ENCODE measurements at regions not wholly inside any gene's neighbourhood (a gene's known extent, or its start where the extent isn't known, plus 50 kb on each side); places are given as distances from the start of the nearest gene placed in this dataset.

GRCh38 chr9:107850653-107851052 is 361.1 kb upstream of the KLF4 start:
- H3K27ac ChIP-seq (ENCODE audit: low read depth in 1 of 2, low read length in 2 of 2), result no peak overlapping the region
- no peak for TF ChIP-seq NR2F2 (IDR thresholded peaks at IDR 0.05)
- no peak for TF ChIP-seq RAD21 (IDR thresholded peaks at IDR 0.05)
- no peak for TF ChIP-seq JUND (IDR thresholded peaks at IDR 0.05)
- TF ChIP-seq RXRA (IDR thresholded peaks at IDR 0.05), result no peak
- no peak for TF ChIP-seq FOXA1 (IDR thresholded peaks at IDR 0.05)
- TF ChIP-seq CTCF (IDR thresholded peaks at IDR 0.05; ENCODE audit: low read depth, low read length, missing input control), result no peak
- TF ChIP-seq SP1 (IDR thresholded peaks at IDR 0.05), result no peak
- TF ChIP-seq FOXA2 (IDR thresholded peaks at IDR 0.05), result no peak
- TF ChIP-seq GABPA (IDR thresholded peaks at IDR 0.05 in 1 of 2, conservative IDR thresholded peaks at IDR 0.05 in 1 of 2), result no peak
- TF ChIP-seq HNF4A (conservative IDR thresholded peaks at IDR 0.05), result no peak
- TF ChIP-seq ATF3 (IDR thresholded peaks at IDR 0.05), result no peak
- TF ChIP-seq YY1 (IDR thresholded peaks at IDR 0.05), result no peak
- no peak for TF ChIP-seq MAX (IDR thresholded peaks at IDR 0.05)
- TF ChIP-seq HNF4G (IDR thresholded peaks at IDR 0.05), result no peak
- TF ChIP-seq REST (IDR thresholded peaks at IDR 0.05), result no peak
- no peak overlapping the region for H3K4me3 ChIP-seq (ENCODE audit: low read depth in 1 of 3, low read length in 3 of 3)
- H3K4me1 ChIP-seq (ENCODE audit: control insufficient read depth in 4 of 4, insufficient read depth in 4 of 4, low read length in 3 of 4), result peaks cover 0 to 4% (median 3%) of the 10 kb centered on the region in 4 donors
- no peaks in the 10 kb centered on the region for H3K36me3 ChIP-seq (ENCODE audit: control insufficient read depth in 4 of 4, insufficient read depth in 3 of 4, low read depth in 1 of 4, low read length in 3 of 4)
- H3K9me3 ChIP-seq (ENCODE audit: control insufficient read depth in 4 of 4, low read length in 3 of 4), result no peaks in the 10 kb centered on the region
- no peaks in the 10 kb centered on the region for H3K27me3 ChIP-seq (ENCODE audit: control insufficient read depth in 4 of 4, insufficient read depth in 4 of 4, low read length in 3 of 4)
- H3K9ac ChIP-seq (ENCODE audit: low read depth in 1 of 2, low read length in 2 of 2), result no peak overlapping the region
- 89% methylated on average over 6 of the region's 6 CpGs for WGBS
- DNase-seq (ENCODE audit: low spot score), result no peak

GRCh38 chr9:107847978-107848964 is 358.7 kb upstream of the KLF4 start:
- Histone ChIP-seq H3K4me1 (ENCODE audit: control insufficient read depth in 4 of 4, insufficient read depth in 4 of 4, low read length in 3 of 4) (peaks cover 0 to 4% (median 3%) of the 10 kb centered on the region in 4 donors), H3K4me3 (ENCODE audit: low read depth in 1 of 3, low read length in 3 of 3) (no peak overlapping the region), H3K9me3 (ENCODE audit: control insufficient read depth in 4 of 4, low read length in 3 of 4) (no peaks in the 10 kb centered on the region), H3K9ac (ENCODE audit: low read depth in 1 of 2, low read length in 2 of 2) (no peak overlapping the region), H3K27me3 (ENCODE audit: control insufficient read depth in 4 of 4, insufficient read depth in 4 of 4, low read length in 3 of 4) (no peaks in the 10 kb centered on the region), H3K36me3 (ENCODE audit: control insufficient read depth in 4 of 4, insufficient read depth in 3 of 4, low read depth in 1 of 4, low read length in 3 of 4) (no peaks in the 10 kb centered on the region), H3K27ac (ENCODE audit: low read depth in 1 of 2, low read length in 2 of 2) (no peak overlapping the region)
- TF ChIP-seq TAF1 (conservative IDR thresholded peaks at IDR 0.05), result no peak
- TF ChIP-seq RXRA (IDR thresholded peaks at IDR 0.05), result no peak
- TF ChIP-seq RAD21 (IDR thresholded peaks at IDR 0.05), result peak in 1 of 2 donors; percentile 12
- no peak for DNase-seq (ENCODE audit: low spot score)
- 59% methylated on average over 6 of the region's 6 CpGs for WGBS
